ENCODE measurements at regions not wholly inside any gene's neighbourhood (a gene's known extent, or its start where the extent isn't known, plus 50 kb on each side); places are given as distances from the start of the nearest gene placed in this dataset.

DNA sequence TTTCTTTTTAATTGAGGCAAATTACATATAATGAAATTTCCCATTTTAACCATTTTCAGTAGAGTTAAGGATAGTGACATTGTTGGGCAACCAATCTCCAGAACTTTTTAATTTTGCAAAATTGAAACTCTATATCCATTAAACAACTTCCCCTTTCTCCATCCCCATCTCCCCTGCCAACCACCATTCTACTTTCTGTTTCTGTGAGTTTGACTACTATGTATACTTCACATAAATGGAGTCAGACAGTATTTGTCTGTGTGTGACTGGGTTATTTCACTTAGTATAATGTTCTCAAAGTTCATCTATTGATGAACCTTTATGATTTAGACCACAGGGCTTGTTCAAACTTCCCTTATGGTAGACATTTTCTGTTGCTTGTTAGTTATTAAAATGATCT, 364.5 kb upstream of the MAD2L1 start:
- no peak for DNase-seq (ENCODE audit: low spot score)

DNA sequence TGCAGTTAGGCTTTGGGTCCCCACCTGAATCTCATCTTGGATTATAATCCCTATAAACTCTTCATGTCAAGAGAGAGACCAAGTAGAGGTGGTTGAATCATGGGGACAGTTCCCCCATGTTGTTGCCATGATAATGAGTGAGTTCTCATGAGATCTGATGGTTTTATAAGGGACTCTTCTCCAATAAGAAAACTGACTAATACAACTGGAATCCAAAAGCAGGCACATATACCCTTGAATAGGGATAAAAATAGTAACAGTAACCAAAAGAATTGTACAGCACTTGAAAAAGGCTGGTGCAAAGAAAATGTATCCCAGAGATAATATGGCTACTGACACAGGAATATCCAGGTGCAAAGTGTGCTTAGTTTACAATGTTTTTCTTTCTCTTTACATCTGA, 351.5 kb upstream of the MAD2L1 start:
- no peak for DNase-seq (ENCODE audit: low spot score)

DNA sequence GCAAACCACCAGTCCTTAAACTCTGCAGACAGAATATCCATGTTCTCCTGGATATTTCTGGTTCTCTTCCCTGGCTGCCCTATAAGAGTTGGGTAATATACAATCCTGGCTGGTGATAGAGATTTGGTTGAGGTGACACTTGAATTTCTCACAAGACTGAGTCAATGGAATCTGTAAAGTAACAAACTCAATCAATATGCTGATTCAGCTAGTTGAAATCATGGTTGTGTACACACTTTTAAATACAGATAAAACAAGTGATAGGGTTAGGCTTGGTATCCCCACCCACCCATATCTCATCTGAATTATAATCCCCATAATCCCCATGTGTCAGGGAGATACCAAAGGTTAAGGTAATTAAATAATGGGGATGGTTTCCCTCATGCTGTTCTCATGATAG, 349.2 kb upstream of the MAD2L1 start:
- DNase-seq (ENCODE audit: low spot score), result no peak

DNA sequence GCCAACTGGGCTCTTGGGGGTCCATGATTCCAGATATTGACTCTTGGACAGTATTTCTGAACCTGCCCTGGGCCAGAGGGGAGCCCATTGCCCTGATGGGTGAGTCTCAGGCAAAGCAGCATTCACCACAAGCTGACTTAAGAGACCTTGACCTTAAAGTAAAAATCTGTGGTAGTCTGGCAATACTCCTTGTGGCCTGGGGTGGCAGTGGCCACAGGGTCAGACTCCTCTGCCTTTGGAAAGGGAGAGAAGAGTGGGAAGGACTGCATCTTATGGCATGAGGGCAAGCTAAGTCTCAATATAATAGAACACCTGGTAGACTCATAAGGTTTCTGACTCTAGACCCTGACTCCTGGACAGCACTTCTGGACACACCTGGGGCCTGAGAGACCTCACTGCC, 340.3 kb upstream of the MAD2L1 start:
- DNase-seq (ENCODE audit: low spot score), result no peak

DNA sequence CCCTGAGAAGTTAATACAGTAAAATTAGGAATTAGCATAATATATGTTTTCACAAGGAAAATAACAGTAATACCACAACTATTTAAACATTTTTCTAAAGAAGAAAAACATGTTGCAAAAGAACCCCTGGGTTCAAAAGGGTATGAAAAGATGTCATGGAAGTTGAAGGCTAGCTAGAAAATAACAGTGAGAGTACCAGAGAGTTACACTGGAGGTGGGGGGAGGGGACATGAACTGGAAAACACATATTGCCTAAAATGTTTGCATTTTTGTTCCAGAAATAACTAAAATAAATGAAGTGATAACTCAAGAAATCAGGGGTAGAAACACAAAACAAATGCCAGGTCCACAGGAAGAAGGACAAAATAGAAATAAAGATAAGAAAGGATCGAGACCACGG, 336.6 kb upstream of the MAD2L1 start:
- DNase-seq (ENCODE audit: low spot score), result no peak

DNA sequence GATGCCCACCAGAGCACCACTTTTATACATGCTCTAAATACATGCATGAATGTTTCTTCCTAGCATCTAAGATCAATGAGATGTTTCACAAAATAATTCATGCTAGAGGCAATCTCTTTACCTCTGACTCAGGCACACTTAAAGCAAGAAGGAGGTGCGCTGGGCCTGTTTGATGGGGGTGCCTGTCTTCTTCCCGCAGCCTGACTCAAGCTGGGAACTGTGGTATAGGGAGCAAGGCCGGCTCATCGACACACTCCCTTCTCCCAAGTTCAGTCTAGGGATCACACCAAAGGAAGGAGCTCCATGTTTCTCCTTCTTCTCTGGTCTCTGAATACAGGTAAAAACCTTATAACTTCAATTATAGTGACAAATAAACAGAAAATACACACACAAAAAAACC, 333.8 kb upstream of the MAD2L1 start:
- DNase-seq (ENCODE audit: low spot score), result no peak

DNA sequence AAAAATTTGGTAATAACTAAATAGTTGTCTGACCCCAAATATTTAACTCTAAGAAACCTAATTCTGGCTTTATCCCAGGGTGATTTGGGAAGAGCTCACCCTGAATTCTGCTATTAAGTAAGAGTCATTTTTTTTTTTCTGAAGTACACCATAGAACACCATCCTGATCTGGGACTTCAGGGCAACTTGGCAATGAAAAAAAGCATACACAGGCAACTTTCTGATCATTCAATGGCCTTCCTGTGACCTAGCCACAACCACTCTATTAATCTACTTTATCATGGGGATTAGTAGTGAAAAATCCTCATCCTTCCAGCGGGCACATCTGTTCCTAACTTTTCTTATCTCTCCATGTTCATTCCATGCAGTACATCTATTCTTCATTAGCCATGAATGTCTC, 333.2 kb upstream of the MAD2L1 start:
- no peak for DNase-seq (ENCODE audit: low spot score)

DNA sequence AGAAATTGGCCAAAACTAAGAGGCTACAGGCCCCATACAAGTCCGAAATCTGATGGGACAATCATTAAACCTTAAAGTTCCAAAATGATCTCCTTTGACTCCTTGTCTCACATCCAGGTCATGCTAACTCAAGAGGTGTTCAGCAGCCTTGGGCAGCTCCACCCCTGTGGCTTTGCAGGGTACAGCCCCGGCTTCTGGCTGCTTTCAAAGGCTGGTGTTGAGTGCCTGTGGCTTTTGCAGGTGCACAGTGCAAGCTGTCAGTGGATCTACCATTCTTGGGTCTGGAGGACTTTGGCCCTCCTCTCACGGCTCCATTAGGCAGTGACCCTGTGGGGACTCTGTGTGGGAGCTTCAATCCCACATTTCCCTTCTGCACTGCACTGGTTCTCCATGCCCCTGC, 329.1 kb upstream of the MAD2L1 start:
- no peak for DNase-seq (ENCODE audit: low spot score)

DNA sequence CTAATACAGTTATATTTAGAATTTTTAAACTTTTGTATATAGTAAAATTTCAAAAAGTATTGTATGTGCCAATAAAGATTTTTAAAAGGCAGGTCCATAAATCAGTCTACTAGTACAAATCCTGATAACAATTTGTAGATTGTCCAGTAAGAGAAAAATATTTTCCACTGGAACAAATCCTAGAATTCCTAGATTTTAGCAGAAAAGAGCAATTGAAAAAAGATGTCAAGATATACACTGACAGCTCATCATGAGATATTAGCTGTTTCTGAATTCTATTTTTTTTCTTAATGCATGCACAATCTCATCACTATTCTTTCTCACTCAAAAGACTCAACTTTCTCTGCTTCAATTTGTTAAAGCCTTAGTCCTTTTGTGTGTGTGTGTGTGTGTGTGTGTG, 289.2 kb upstream of the MAD2L1 start:
- DNase-seq (ENCODE audit: low spot score), result no peak

DNA sequence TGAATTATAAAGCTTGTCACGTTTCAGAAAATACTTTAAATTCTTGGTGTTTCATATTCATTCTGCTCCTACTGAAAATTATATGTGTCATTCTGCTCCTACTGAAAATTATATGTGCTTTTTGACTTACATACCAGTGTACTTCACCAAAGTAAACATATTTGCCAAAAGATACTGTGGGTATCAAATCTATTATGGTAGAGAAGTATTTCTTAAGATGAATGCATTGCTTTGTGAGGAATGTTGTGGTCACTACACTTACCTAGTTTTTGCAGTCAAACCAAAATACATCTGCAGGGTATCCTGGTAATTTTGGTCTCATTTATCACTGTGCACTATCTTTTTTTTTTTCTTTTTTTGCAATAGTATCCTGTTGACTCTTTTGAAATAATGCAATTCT, 287.7 kb upstream of the MAD2L1 start:
- no peak for DNase-seq (ENCODE audit: low spot score)

DNA sequence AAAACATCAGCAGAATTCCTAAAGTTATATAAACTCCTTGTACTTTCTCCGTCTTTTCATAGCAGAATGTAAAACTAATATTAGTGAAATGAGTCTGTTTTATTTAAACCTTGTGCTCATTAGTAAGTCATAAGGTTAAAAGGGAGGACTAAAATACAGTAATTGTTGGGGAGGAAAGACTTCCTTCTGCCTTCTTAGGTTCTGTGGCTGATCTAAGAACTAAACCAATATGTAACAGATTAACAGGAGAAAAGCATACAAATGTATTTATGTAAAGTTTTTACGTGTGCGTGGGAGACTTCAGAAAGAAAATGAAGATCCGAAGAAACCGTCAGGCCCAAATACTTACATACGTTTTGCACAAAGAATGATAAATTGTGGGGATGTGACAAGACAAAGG, 286.6 kb upstream of the MAD2L1 start:
- no peak for DNase-seq (ENCODE audit: low spot score)

DNA sequence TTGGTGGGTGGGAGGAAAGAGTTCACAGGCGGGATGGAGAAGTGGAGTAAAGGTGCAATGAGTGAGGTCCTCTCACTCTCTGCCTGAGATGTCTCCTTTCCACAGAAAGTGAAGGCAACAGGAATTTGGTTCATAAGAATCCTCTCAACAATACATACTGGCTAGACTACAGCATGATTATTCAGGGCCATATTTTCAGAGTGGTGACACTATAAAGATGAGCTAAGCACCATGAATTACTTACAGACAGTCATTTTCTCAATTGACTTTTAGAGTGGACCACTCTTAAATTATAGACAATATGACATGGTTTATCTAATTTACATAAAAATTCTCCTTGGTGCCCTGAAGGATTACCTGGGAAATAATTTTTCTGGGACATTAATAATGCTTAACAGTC, 286.1 kb upstream of the MAD2L1 start:
- DNase-seq (ENCODE audit: low spot score), result no peak

DNA sequence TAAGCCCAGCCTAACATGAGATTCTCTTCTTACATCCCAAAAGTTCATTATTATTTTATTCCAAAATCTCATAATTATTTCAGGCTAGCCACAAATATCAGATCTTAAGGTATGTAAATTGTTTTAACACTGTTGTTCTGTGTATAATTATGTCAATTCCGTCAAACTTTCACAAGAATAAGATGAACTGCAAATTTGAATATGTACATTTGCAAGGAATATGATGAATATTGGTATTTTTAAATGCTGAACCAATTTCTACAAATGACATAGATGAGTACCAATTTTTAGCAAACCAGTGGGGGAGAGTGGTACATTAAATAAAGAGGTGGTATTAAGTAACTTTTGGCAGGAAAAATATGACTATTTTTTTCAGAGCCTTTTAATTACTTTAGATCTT, 282.3 kb upstream of the MAD2L1 start:
- DNase-seq (ENCODE audit: low spot score), result no peak

DNA sequence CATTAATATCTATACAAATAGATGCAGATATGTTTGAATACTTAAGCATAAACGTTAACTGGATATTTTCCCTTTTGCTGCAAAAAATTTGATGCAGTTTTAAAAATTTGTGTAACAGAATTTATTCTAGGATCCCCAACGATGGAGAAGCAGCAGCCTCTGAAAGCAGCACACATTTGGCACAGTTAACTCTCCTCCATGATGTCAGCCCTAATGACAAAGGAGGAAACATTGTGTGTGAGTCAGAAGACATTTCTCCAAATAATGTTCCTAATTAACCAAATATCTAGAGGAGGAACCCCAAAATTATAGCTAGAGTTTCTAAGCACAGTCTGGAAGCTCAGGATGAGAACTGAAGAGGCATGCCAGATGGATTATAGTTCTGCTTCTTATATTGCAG, 281.9 kb upstream of the MAD2L1 start:
- DNase-seq (ENCODE audit: low spot score), result peak; percentile 11

DNA sequence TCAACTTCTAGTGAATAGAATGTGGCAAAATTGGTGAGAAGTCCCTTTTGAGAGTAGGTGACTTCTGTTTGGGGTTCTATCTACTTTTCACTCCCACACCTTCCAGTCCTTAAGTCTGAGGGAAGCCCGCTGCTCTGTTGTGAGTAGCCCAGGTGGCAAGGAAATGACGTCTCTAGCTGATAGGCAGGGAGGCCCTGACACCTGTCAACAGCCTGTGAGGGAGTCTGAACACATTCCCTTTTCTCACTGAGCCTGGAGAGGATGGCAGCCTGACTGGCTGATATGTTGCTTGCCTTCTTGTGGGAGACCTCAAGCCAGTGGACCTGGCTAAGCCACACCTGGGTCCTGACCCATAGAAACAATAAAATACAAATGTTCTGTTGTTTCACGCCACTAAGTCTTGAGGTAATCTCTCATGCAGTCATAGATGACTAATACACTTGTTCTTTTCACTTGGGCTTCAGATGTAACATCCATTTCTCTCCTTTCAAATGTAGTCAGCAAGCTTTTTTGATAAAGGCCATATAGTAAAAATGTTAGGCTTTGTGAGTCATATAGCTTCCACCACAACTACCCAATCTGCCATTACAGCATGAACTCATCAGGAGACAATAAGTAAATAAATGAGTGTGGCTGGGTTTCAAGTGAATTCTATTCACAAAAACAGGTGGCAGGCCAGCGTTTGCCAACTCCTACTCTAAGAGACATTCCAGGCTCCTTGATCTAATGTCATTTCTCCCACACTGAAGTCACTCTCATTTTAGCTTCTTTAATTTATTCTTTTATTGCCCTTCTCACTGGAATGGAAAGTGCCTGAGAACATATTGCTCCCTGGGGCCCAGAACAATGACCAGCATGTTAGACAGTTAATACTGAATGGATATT, 265.1 kb upstream of the MAD2L1 start:
- DNase-seq (ENCODE audit: low spot score), result no peak

DNA sequence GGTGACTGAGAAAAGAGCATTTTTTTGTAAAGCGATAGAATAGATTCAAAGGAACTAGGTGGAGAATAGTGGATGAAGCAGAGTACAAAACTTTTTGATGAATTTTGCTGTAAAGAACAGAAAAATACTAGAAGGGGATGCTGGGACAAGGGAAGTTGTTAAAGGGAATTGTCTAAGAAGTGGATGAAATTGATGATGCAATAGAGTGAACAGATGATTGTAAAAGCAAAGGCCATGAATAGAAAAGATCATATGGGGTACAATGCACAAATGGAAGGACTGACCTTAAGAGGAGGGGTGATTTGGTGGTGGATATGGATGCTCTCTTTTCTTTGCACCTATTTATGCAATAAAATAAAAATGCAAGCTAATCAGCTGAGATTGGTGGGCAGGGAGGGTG, 262.7 kb upstream of the MAD2L1 start:
- no peak for DNase-seq (ENCODE audit: low spot score)

DNA sequence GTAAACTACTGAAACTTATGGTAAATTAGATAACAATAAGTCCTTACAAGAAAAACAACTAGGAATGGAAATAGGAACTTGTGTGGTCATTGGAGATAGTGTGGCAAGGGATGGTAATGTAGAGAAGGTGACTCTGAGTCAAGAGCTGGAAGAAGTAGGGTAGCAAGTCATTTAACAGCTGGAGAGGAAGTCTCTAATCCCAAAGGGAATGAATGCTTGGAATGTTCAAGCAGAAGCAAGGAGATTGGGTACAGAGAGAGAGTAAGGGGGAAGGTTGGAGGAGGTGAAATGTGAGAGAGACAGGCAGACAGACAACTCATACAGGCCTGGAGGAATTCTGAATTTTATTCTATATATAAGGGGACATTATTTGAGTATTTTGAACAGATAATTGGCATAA, 260.6 kb upstream of the MAD2L1 start:
- no peak for DNase-seq (ENCODE audit: low spot score)

DNA sequence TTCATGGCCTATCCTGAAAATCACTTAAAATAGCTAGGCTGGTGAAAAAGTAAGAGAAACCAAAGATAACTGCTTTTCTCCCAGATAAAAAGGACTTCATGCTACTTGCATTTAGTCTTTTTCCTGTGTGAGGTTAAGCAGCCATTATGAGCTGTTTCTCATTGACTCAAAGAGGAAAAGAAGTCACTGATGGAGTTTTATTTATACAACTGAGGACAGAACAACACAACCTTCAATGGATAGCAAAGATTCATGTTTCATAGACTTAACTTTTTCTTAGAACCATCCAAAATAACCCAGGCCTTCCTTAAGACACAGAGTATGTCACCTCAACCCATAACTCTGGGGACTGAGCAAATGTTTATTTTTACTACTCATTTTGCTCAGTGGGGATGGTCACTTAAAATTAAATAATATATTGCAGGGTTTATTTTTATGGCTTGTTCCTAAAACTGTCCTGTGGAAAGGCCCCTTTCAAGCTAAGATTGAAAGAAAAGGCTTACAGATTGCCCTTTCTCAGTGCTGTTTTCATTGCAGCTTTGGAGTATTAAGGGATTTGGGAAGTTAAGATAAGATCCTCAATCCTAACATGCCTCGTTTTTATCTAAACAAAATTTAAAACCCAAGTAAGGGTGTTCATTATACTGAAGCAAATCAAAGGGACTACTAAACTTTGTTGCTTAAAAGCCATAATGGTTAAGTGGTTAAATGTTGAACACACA, 252.6 kb upstream of the MAD2L1 start:
- DNase-seq (ENCODE audit: low spot score), result no peak

DNA sequence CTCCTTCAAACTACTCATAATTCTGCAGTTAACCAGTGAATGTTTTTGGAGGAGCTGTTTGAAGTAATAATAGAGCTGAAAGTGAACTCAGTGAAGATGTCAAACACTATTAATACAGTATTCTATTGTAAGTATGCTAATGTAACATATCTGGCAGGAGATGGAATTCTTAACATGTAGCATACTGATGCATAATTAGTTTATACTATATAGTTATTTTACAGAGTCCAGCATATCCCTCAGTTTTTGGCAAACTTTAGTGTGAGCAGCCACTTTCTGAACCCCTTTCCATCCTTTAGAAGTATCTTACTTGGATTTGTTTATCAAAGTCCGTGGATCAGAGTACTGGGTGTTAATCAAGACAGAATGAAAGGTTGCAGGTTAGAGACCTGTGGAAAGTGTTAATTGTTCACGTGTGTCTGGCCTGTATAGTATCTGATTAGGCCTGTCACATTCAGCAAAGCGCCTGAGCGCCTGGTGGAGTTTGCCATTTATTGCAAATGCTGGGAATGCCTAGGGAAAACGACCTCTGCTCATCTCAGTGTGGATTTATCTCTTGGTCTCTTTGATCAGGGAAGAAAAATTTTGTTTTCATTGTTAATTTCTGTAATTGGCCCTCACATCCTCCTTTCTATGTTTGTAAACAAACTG, 251.7 kb upstream of the MAD2L1 start:
- no peak for DNase-seq (ENCODE audit: low spot score)

DNA sequence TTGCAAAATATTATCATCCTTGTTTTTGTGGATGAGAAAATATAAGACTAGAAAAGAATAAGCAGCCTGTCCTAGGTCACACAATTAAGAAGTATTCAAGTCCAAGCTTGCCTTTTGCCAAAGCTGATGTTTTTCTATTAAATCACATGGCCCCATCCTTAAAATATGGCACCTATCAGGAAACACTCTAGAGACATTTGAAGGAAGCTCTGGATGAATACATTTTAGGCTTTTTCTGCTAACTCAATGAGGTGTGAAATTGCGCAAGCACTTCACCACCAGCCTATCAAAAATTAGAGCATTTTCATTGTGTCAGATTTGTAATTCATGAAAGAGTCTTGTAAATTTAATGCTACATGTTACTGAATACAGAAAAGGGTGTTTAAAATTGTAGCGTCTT, 251.1 kb upstream of the MAD2L1 start:
- no peak for DNase-seq (ENCODE audit: low spot score)

DNA sequence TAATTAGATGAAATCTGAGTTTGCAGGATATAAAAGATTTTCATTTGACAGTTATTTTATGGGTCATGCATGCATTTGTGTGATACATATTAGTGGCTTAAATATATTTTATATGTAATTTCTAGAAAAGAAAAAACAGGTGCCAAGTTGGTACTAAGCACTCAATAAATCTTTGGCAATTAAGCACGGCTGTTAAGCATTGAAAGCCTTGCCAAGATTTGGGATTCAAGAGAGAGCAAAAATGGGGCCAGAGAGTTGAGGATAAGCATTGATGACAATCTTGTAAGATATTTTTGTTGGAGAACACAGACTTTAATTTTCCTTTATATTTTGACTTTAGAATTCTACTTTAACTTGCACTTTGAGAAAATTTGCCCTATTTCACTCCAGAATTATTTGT, 249.8 kb upstream of the MAD2L1 start:
- DNase-seq (ENCODE audit: low spot score), result no peak

DNA sequence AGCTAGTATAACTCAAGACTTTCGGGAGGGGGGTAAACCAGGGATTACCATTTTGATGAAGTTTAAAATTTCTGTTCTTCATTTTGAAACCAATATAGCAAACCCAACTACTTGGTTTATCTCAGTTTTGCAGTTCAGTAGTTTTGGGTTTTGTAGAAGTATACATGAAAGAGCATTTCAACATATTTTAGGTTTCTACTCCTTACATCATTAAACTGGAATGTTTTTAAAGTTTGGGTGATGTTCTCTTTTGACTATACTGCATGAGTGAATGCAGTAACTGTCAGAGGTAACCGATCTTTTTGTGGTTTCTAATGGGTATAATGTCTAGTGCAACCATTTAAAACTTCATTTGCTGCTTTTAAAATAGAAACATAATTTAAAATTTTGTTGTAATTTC, 248.3 kb upstream of the MAD2L1 start:
- DNase-seq (ENCODE audit: low spot score), result no peak

DNA sequence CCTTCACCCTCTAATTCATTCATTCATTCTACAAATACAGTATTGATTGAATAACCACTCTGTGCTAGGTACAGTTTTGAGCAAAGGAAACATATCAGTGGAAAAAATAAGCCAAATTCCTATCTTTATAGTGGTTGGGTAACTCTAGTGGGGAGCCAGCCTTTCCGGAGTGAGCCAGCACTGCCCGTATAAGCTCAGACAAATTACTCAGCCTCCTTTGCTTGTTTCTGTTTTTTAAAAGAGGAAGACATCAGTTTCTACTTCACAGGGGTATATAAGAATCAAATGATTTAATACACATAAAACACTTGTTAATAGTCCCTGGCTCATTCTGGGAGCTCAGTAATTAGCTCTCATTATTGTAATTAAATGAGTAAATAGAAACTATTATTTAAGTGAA, 238.2 kb upstream of the MAD2L1 start:
- peak; percentile 11 for DNase-seq (ENCODE audit: low spot score)
